NCI-H1436 treated with DMSO at 0.1 percent for 48 hours (cell line): ENCODE measurements at regions not wholly inside any gene's neighbourhood (a gene's known extent, or its start where the extent isn't known, plus 50 kb on each side); places are given as distances from the start of the nearest gene placed in this dataset.
"Not testable (repeated sequence)": the region's sequence is repeated elsewhere in the genome, so short reads cannot be mapped to it uniquely, and the experiment has no call there.

Experiments used
- DNase-seq: peaks from one replicate; lab custom pipeline; 2025; lab: John Stamatoyannopoulos, UW

DNA sequence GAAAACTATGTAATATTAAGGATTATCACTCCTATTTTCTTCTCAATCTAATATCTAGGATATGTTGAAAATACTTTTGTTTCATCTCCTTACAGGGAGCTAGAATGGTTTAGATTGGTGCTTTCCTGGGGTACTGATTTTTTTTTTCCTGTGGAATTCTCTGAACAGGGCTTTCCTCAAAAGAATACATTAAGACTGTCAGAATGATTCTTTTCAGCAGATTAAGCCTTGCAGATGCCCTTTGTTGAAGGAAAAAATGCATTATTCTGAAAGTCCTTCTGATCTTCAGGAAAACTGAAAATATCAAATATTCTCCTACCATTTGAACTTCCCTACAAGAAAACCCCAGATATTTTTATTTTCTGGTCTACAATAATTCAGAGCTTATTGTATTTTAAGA lies 178.9 kb downstream of the SOX4 start:
- no peak for DNase-seq

DNA sequence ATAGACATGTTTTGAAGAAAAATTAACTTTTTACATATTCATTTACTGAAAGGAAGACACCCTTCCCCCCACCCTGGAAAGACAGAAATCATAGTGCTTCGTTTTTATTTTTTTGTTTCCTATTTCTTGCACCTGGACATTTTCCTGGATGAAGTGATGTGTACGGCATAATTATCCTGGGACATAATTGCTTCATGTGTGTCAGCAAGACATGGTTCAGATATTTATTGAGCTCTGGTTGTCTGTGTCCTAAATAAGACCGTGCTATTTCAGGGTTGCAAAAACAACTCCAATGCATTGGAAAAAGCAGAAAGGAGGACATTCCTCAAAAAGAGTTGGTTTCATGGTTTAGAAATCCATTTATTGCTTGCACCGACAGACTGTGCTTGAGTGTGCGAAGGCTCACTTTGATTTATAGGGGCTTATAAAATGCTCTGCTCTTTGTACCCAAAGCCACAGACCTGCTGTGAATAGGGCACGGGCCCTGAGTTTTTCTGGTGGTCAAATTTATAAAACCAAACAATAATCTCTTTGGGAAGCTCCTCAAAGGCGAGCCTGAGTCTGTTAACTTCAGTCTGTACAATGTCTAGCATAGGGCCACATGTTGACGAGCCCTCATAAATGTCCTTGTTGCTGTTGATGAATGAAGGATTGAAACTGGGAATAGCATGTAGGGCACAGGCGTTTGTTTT lies 179.5 kb downstream of the SOX4 start:
- DNase-seq: no peak

DNA sequence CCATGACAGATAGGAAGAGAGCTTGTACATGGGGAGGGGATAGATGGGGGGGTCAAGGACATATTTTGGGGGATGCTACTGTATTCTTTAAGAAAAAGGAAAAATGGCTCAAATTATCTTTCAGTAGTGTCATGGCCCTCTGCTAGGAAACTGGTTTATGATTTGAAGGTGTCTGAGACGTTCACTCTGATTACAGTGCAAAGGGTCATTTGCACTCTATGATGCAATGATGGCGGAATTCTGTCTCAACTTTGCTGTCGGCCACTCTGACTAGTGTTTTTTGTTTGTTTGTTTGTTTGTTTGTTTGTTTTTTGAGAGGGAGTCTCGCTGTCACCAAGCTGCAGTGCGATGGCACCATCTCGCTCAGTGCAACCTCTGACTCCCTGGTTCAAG lies 180.0 kb downstream of the SOX4 start:
- DNase-seq: no peak

DNA sequence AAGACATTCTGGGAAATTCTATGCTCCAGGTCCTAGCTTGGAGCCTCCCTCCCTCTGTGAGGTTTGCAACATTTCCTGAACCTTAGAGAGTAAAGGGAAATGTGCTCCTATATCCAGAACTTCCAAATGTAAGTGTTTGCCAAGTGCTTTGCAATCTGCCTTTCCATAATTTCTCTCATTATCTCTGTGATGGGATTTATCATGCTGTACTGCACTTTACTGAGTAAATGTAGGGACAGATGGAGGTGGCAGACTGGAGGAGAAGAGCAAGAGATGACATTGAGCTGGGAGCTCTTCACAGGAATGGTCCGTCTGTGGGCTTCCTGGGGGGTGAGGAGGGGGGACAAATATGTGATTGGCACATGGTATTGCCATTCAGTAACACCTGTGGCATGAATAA lies 184.3 kb downstream of the SOX4 start:
- DNase-seq: no peak

DNA sequence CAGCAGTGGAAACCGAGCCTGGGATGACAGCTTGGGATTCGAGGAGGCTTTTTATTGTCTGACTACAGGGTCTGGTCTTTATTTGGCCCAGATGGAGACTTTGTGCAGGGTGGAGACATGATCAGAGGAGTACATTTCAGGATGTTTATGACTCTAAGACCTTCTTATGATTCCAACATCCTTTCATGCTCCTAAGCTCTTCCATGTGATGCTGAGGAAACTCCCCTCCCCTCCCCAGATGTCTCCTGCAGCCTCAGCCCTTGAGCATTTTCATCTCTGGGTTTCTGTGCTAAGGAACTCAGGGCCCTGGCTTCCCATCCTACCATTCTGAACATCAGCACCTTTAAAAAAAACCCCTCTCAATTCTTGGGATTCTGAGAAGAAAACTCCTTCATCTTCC lies 186.6 kb downstream of the SOX4 start:
- no peak for DNase-seq

DNA sequence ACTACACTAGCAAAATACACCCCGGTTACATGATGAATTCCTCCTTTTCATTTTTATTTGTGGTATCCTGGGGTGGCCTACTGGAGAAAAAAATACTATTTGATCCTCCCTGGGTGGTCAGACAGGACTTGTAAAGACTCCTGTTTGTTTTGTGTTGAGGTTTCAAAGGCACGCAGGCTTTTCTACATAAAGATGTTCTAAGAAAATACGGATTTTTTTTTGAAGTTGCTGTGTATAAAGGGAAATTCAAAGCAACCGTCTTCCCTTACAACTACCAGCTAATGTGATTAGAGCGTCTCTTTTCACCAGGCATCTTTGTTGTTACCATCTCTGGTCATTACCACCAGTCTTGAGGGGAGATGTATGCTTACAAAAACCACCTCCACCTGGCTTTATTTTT lies 187.1 kb downstream of the SOX4 start:
- no peak for DNase-seq

DNA sequence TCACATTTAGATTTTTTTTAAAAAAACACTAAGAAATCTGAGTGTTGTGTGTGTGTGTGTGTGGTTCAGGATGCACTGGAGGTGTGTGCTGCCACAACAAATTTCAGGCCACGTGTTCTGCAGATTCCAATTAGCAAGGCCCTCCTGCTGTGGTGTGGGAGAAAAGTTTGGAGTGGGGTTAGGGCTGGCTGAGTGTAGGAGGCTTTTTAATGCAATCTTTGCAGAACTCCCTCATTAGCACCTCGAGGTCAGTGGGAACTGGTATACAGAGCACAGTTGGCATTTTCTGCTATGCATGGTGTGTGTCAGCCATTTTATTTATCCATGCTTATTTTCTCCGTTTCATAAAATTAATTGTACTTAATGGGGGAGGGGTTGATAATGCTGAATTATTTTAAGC lies 187.6 kb downstream of the SOX4 start:
- no peak for DNase-seq

DNA sequence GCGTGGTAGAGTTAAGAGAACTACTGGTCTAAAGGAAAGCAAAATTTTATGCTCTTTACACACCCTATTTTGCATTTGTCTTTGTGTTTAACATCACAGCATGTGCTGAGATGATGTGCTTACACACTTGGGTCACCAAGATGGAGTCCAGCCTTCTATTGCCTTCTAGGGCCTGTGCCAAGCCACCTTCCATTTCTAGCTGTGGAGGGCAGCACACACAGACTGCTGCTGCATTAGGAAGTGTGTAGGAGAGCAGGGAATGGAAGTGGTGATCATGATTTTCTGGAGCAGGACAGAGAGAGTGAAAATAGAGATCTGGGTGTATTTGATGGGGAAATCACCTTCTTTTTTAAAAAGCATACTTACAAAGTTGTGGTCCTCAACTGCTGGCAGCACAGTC lies 191.6 kb downstream of the SOX4 start:
- DNase-seq: no peak

DNA sequence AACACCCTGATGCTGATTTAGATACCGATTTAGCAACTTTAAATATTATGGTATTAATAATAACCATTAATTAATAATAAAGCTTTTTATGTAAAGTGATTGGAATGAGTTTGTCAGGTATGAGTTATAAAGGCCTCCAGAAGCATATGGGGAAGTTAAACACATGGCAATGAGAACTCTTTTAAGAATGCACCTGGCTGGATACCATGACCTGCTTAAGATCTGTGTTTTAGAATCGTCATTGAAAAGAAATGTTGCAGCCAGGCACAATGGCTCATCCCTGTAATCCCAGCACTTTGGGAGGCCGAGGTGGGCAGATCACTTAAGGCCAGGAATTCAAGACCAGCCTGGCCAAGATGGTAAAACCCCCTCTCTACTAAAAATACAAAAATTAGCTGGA lies 197.5 kb downstream of the SOX4 start:
- no peak for DNase-seq

DNA sequence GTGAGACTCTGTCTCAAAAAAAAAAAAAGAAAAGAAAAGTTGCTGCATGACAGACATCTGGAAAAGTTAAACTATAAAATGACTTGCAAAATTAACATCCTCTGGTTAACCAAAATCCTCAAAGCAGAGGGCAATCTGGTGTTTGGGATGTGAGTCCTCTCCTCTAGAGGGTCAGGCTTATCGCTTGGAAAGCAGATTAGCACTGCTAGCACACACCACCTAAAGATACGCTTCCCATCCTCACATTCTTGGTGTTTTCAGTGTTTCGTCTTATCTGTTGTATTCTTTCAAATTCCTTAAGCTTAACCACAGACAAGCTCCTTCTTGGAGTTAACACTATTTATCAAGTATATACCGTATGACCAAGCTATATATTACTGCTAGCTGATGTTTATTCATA lies 198.0 kb downstream of the SOX4 start:
- no peak for DNase-seq

DNA sequence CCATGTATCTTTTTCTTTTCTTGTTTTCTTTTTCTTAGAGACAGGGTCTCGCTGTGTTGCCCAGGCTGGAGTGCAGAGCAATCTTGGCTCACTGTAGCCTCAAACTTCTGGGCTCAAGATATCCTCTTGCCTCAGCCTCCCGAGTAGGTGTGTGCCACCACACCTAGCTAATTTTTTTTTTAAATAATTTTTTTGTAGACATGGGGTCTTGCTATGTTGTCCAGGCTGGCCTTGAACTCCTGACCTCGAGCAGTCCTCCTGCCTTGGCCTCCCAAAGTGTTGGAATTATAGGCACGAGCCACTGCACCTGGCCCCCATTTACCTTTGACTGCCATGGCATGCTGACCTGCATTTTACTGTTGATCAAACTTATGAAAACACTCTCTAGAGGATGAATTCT lies 198.6 kb downstream of the SOX4 start:
- no peak for DNase-seq

DNA sequence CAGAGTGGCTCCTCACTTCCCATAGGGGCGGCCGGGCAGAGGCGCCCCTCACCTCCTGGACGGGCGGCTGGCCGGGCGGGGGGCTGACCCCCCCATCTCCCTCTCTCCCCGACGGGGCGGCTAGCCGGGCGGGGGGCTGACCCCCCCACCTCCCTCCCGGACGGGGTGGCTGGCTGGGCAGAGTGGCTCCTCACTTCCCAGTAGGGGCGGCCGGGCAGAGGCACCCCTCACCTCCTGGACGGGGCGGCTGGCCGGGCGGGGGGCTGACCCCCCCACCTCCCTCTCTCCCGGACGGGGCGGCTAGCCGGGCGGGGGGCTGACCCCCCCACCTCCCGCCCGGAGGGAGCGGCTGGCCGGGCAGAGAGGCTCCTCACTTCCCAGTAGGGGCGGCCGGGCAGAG lies 203.4 kb downstream of the SOX4 start:
- DNase-seq: not testable (repeated sequence)

DNA sequence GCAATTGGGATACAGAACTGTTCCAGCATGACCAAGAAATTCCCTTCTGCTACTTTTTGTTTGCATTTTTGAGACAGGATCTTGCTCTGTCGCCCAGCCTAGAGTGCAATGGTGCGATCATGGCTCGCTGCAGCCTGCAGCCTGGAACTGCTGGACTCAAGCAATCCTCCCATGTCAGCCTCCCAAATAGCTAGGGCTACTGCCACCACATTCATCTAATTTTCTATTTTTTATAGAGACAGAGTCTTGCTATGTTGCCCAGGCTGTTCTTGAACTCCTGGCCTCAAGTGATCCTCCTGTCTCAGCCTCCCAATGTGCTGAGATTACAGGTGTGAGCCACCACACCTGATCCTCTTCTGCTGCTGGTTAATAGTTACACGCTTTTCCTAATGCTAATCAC lies 204.9 kb downstream of the SOX4 start:
- no peak for DNase-seq

DNA sequence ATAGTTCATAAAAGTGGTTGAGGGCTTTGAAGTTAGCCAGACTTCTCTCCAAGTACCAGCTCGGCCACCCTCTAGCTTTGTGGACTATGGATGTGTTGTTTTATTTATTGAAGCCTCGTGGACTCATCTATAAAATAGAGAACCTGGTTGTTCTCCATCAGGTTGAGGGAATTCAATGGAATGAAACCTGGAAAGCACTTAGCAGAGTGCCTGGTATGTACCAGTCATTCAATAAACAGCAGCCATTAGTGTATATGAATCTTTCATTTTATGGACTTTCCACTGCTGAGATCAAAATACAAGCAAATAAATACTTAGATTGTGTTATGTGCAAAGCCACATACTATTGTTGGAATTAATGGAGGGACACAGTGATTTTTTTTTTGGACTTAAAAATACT lies 206.8 kb downstream of the SOX4 start:
- DNase-seq: no peak

DNA sequence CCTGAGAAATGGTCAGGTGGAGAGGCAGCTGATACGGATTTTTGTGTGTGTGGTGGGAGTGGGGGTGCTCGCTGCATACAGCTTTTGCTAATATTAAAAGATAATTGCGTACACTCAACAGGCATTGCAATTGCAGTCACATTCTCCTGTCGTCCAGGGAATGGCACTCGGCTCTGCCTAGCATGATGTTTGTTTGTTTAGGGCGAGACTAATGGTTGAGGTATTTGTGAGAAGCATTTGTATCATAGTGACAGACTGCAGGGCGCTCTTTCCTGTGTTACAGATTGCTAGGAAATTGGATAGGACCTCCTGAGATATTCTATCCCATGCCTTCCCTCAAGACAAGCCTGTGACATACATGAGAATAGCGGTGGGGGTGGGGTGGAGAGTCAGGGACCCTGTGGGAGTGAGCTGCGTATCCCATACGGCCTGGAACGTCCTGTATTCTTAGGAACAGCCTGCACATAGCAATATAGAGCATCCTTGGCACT lies 207.4 kb downstream of the SOX4 start:
- DNase-seq: no peak

DNA sequence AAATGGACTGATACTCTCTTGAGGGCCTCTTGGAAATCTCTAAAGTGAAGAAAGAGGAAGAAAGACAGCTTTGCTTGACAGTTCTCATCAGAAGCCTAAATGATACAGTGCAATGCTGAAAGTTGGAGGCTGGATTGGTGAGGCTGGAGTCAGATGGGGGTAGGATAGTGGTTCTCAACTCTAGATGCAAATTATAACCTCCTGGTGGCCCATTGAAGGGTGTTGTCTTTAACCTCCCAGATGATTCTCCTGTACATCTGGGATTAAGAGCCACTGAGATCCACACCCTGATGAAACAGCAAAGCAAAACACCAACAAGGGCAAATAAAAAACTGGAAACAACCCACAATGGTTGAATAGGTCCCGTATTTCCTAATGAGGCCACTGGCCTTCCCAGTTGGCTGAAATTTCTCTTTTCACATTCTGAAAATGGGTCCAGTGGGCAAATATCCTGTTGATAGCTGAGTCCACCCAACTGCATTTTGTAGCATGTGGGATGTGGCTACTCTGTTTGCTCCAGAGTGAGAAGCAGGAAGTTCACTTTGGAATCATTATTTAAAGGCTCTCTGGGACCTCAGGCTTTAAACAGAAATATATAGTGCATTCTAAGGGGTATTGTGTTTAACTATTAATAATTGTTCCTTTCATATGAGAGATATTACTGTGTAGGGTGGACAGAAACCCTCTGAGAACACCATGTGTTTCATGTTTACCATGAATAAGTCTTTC lies 208.1 kb downstream of the SOX4 start:
- no peak for DNase-seq

DNA sequence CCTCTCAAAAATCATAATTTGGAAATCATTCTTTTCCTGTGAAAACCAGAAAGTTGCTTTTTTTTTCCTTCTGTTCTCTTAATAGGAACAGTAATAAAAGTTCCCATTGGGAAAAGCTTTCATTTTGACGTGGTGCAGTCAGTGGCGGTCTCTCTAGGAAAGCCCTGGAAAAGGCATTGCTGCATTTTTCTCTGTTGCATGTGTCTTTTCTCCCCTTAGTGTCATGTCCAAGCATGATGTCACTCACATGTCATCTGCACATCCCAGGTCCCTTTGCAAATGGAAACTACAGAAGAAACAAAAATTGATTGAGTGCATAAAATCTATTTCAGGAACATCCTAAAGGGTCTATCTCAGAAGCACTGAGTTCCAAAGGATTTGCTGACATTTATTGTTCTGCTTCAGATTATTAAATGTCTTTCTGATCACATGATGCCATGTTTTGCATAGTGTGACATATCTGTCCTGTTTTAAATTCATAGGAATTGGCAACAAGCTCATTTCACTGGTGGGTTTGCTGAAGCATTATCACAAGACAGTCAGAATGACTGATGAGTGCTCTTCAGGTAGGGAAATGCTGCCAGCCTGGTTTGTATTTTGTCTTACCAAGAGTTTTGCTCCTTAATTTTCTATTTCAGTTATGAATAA lies 208.7 kb downstream of the SOX4 start:
- no peak for DNase-seq

DNA sequence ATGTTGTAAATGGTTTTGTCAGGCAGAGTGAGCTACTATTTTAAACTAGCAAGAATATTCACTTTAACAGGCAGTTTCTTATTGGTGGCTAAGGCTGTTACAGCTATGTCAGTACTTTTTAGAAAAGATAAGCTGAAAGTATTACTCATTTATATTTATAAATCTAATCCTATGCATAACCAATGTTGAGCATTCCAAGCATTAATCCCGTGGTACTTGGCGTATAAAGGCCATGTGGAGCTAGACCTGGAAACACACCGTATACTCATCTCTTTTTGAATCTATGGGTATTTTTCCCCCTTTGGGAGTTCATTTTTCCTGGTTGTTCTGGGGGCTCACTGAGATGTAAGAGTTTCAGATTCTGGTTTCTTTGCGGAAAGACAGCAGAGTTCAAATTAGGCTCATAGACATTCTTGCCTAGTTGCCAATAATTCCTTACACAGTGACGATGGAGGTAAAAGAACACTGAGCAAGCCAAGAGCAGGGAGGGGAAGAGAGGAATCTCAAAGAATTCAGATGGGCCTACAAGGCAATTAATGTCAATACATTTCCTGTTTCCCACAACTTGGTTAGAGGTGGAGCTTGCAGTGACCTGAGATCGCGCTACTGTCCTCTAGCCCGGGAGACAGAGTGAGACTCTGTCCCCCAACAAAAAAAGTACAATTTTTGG lies 211.5 kb downstream of the SOX4 start:
- DNase-seq: no peak

DNA sequence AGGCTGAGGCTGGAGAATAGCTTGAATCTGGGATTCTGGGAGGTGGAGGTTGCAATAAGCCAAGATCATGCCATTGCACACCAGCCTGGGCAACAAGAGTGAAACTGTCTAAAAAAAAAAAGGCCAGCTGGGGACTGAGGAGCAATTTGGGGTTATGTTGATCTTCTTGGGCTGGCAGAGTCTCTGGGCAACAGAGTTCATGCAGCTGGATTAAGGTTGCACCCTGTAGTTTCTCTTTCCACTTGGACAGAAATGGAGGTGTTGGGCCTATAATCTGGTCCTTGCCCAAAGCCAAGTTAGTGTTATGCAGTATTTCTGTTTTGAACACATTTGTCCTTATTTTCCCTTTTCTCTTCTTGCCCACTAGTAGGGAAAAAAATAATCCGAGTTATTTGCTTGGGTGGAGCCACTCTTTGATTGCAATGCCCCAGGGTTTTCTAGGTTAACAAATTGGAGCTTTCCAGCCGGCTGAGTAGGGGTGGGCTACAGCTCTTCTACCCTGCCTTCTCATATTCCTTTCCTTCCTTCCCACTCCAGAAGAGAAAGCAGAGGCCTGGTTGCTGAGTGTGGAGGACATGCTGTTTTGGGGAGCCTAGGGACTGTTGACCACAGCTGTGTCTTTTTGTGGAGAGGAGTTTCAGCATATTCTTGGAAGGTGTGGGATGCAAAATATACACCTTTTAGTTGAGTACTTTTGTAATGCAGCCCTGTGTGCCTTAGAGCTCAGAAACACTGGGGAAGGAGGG lies 213.9 kb downstream of the SOX4 start:
- DNase-seq: no peak

DNA sequence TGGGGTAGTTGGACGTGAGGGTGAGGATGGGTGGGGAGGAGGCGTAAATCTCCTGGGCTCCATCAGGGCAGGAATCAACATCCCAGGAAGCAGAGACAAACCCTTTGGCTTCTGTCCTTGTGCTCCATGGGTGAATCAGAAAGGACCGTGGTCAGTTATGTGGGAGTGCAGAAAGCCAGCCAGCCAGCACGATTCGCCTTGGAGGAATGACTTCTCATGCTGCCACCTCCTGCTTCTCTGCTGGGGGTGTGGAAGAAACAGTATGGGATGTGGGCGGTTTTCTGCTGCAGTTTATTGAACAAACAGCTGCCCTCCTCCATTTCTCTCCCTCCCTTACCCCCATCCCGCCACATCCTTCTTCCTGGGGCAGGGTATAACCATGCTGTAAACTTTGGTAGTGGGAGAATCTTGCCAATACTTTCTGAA lies 214.5 kb downstream of the SOX4 start:
- DNase-seq: no peak

DNA sequence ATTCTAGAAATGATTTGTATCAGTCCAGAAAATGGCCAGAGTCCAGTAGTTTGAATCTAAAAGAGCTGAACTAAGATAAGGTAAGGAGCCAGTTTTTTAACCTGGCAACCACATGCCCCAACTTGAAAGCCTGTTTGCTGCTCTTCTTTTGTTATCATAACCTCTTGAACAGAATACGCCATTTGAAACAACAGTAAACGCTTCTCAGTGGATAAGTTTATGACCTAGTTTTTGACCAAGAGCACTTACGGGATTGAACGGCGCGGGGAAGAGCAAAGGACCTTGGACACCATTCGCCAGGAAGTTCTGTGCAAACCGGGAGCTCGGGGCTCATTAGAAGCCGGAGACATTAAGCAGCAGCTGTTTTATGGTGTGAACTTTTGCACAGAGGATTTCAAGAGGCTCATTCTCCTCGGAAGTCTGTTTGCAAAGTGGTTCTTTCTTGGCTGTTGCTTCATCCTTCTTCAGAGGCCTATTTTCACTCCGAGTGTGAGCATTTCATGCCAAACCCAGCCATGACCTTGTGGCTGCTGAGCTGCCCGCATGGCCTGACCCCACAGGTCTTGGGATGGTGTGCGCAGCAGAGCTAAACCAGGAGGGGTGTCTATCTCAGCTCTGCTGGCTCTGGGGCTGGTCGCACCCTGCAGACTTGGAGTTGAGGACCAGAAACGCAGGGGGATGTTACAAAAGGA lies 215.1 kb downstream of the SOX4 start:
- DNase-seq: no peak
